CD4-positive, alpha-beta T cell treated with Interleukin-21 for 1 hour (primary cell): ENCODE measurements at regions not wholly inside any gene's neighbourhood (a gene's known extent, or its start where the extent isn't known, plus 50 kb on each side); places are given as distances from the start of the nearest gene placed in this dataset.

ENCODE experiments used
- DNase-seq: peaks from one replicate; pipeline ENCODE4 v3.0.0-alpha.2; 2020

- no peak for DNase-seq
Measured at GRCh38 chr2:121033461-121033996, 251.5 kb downstream of the TFCP2L1 start.

GRCh38 chr2:121034551-121034950, 250.5 kb downstream of the TFCP2L1 start:
- DNase-seq = no peak

- no peak for DNase-seq
Measured at GRCh38 chr2:121036226-121036692, 248.7 kb downstream of the TFCP2L1 start.

GRCh38 chr2:121037480-121037879, 247.5 kb downstream of the TFCP2L1 start:
- DNase-seq = no peak

GRCh38 chr2:121038031-121038430, 247.0 kb downstream of the TFCP2L1 start:
- DNase-seq = no peak

GRCh38 chr2:121038431-121038830, 246.6 kb downstream of the TFCP2L1 start:
- DNase-seq = no peak

GRCh38 chr2:121038891-121039616, 245.9 kb downstream of the TFCP2L1 start:
- no peak for DNase-seq

- DNase-seq = no peak
Measured at GRCh38 chr2:121039679-121040078, 245.3 kb downstream of the TFCP2L1 start.

- DNase-seq = no peak
Measured at GRCh38 chr2:121041516-121041915, 243.5 kb downstream of the TFCP2L1 start.

- DNase-seq = no peak
Measured at GRCh38 chr2:121043061-121043826, 241.8 kb downstream of the TFCP2L1 start.

- DNase-seq = no peak
Measured at GRCh38 chr2:121043827-121044222, 241.2 kb downstream of the TFCP2L1 start.

GRCh38 chr2:121044412-121044811, 240.6 kb downstream of the TFCP2L1 start:
- DNase-seq = no peak

- no peak for DNase-seq
Measured at GRCh38 chr2:121045245-121045644, 239.8 kb downstream of the TFCP2L1 start.

GRCh38 chr2:121046335-121046734, 238.7 kb downstream of the TFCP2L1 start:
- DNase-seq = no peak

- DNase-seq = no peak
Measured at GRCh38 chr2:121047383-121047782, 237.6 kb downstream of the TFCP2L1 start.

- no peak for DNase-seq
Measured at GRCh38 chr2:121049131-121049530, 235.9 kb downstream of the TFCP2L1 start.

GRCh38 chr2:121049950-121050585, 234.9 kb downstream of the TFCP2L1 start:
- no peak for DNase-seq

- no peak for DNase-seq
Measured at GRCh38 chr2:121051311-121051710, 233.7 kb downstream of the TFCP2L1 start.

GRCh38 chr2:121052023-121052422, 233.0 kb downstream of the TFCP2L1 start:
- no peak for DNase-seq

- no peak for DNase-seq
Measured at GRCh38 chr2:121052521-121052920, 232.5 kb downstream of the TFCP2L1 start.

GRCh38 chr2:121055088-121055487, 229.9 kb downstream of the TFCP2L1 start:
- no peak for DNase-seq

GRCh38 chr2:121055501-121055900, 229.5 kb downstream of the TFCP2L1 start:
- no peak for DNase-seq

GRCh38 chr2:121058852-121059558, 226.0 kb downstream of the TFCP2L1 start:
- DNase-seq = no peak
